ENCODE measurements at regions not wholly inside any gene's neighbourhood (a gene's known extent, or its start where the extent isn't known, plus 50 kb on each side); places are given as distances from the start of the nearest gene placed in this dataset.

DNA sequence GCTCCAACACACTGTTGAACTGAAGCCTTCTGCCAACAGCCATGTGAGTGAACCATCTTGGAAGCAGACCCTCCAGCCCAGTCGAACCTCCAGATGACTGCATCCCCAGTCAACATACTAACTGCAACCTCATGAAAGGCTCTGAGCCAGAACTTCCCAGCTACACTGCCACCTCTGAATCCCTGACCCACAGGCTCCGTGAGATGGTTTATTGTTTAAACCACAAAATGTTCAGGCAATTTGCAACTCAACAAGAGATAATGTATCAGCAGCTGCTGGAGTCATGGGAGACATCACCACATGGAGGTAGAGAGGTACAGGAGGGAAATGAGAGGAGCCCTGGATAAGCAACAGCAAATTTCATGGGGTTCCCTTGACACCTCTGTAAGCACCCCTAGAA, 266.4 kb upstream of the NBEA start:
- WGBS, 5 donors: 48 to 87% (median 80%) methylated on average over 2 of the region's 2 CpGs
- TF ChIP-seq POLR2AphosphoS5 (IDR thresholded peaks at IDR 0.05) (no peak), POLR2A (IDR thresholded peaks at IDR 0.05) (no peak)
- TF ChIP-seq, protein P1, sequence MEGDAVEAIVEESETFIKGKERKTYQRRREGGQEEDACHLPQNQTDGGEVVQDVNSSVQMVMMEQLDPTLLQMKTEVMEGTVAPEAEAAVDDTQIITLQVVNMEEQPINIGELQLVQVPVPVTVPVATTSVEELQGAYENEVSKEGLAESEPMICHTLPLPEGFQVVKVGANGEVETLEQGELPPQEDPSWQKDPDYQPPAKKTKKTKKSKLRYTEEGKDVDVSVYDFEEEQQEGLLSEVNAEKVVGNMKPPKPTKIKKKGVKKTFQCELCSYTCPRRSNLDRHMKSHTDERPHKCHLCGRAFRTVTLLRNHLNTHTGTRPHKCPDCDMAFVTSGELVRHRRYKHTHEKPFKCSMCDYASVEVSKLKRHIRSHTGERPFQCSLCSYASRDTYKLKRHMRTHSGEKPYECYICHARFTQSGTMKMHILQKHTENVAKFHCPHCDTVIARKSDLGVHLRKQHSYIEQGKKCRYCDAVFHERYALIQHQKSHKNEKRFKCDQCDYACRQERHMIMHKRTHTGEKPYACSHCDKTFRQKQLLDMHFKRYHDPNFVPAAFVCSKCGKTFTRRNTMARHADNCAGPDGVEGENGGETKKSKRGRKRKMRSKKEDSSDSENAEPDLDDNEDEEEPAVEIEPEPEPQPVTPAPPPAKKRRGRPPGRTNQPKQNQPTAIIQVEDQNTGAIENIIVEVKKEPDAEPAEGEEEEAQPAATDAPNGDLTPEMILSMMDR (IDR thresholded peaks at IDR 0.05 in 8 of 11, conservative IDR thresholded peaks at IDR 0.05 in 3 of 11): no peak
- Histone ChIP-seq H3K27me3 (replicated peaks in 1 of 7) (no peaks in the 10 kb centered on the region), H3K9me3 (no peaks in the 10 kb centered on the region), H3K27ac (no peak overlapping the region), H3K4me1 (no peaks in the 10 kb centered on the region), H3K4me3 (no peak overlapping the region), H3K36me3 (no peaks in the 10 kb centered on the region)
- intact Hi-C loops (cut with DNase I; ENCODE audit: low total_unique reads): no loop called here
- no peak for DNase-seq

DNA sequence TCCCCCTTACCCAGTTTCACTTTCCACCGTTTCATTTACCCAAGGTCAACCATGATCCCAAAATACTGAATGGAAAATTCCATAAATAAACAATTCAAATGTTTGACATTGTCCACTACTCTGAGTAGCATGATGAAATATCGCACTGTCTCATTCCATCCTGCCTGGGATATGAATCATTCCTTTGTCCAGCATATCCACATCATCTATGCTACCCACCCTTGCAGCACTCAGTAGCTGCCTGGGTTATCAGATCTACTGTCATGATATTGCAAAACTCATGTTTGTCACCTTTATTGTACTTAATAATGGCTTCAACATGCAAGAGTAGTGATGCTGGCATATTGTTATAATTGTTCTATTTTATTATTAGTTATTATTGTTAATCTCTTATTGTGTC, 263.9 kb upstream of the NBEA start:
- DNase-seq: no peak
- H3K9me3 ChIP-seq: no peaks in the 10 kb centered on the region
- intact Hi-C loops (cut with DNase I; ENCODE audit: low total_unique reads): no loop called here
- no peaks in the 10 kb centered on the region for H3K36me3 ChIP-seq
- WGBS, 5 donors: 67 to 83% (median 78%) methylated on average over 2 of the region's 2 CpGs
- TF ChIP-seq, protein P1 (IDR thresholded peaks at IDR 0.05 in 8 of 11, conservative IDR thresholded peaks at IDR 0.05 in 3 of 11): no peak
- no peak for TF ChIP-seq POLR2A (IDR thresholded peaks at IDR 0.05)
- no peak for TF ChIP-seq POLR2AphosphoS5 (IDR thresholded peaks at IDR 0.05)
- H3K4me3 ChIP-seq: no peak overlapping the region
- no peaks in the 10 kb centered on the region for H3K27me3 ChIP-seq (replicated peaks in 1 of 7)
- no peak overlapping the region for H3K27ac ChIP-seq
- H3K4me1 ChIP-seq: no peaks in the 10 kb centered on the region

DNA sequence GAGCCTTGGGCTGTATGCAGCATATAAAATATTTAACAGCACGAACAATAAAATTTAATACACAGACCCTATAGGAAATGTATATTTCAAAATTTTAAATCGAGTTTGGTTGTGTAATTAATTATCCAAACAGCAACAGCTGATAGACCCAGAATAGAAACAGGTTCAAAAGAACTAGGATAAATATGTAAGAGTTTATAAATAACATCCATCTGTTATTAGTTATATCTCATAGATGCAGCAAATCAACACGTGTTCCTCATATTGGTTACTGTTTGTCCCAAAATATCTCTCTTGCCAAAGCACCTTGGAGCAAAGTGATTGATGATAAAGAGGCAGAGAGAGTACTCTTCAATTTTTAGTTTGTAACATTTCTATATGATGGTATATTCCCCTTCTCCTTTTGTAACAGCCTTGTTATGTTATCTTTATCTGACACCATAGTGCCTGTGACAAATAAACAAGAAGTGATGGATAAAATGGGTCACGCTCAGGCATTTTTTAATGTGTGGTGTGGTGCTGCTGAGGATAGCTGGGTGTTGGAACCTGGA, 260.6 kb upstream of the NBEA start:
- no peak for TF ChIP-seq POLR2A (IDR thresholded peaks at IDR 0.05)
- TF ChIP-seq, protein P1 (IDR thresholded peaks at IDR 0.05 in 8 of 11, conservative IDR thresholded peaks at IDR 0.05 in 3 of 11): no peak
- TF ChIP-seq POLR2AphosphoS5 (IDR thresholded peaks at IDR 0.05): no peak
- Histone ChIP-seq H3K36me3 (no peaks in the 10 kb centered on the region), H3K4me3 (no peak overlapping the region), H3K4me1 (no peaks in the 10 kb centered on the region), H3K27me3 (replicated peaks in 1 of 7) (no peaks in the 10 kb centered on the region), H3K27ac (no peak overlapping the region), H3K9me3 (no peaks in the 10 kb centered on the region)
- no peak for DNase-seq
- 70 to 81% (median 75%) methylated on average over 4 of the region's 4 CpGs for WGBS, 5 donors
- intact Hi-C loops (cut with DNase I; ENCODE audit: low total_unique reads): no loop called here

DNA sequence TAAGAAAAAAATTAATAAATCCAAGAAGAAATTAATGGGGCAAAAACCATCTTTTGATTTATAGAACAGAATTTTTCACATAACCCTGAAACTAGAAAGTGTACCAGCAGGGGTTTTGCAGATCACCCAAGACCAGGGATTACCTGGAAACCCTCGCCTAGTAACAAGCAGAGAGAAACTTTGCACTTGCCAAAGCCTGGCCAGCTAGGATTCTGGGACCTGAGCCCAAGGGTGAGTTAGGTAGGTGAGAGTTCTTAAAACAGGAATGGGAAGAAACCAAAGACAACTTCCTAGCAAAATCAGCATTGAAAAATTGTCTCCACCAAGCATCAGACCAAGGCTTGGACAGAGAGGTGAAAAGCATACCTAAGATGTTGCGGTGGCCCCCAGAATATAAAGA, 247.0 kb upstream of the NBEA start:
- Histone ChIP-seq H3K4me3 (no peak overlapping the region), H3K27me3 (replicated peaks in 1 of 7) (no peaks in the 10 kb centered on the region), H3K27ac (no peak overlapping the region), H3K36me3 (no peaks in the 10 kb centered on the region), H3K4me1 (no peaks in the 10 kb centered on the region), H3K9me3 (peaks cover 0 to 5% (median 0%) of the 10 kb centered on the region in 8 donors)
- DNase-seq: no peak
- intact Hi-C loops (cut with DNase I; ENCODE audit: low total_unique reads): no loop called here
- TF ChIP-seq, protein P1 (IDR thresholded peaks at IDR 0.05 in 8 of 11, conservative IDR thresholded peaks at IDR 0.05 in 3 of 11): no peak
- no peak for TF ChIP-seq POLR2A (IDR thresholded peaks at IDR 0.05)
- no peak for TF ChIP-seq POLR2AphosphoS5 (IDR thresholded peaks at IDR 0.05)
- 75 to 91% (median 81%) methylated on average over 2 of the region's 2 CpGs for WGBS, 5 donors

All from spleen (tissue), 11 donors.